Sciatic nerve (tissue), 2 donors: ENCODE measurements at regions not wholly inside any gene's neighbourhood (a gene's known extent, or its start where the extent isn't known, plus 50 kb on each side); places are given as distances from the start of the nearest gene placed in this dataset.
"Not testable (repeated sequence)": the region's sequence is repeated elsewhere in the genome, so short reads cannot be mapped to it uniquely, and the experiment has no call there.

Source experiments
- ATAC-seq: fragments of 200-7000 bp; cut with Tn5 transposase; one replicate; pipeline ENCODE4 v1.9.1; 2020; ENCODE audit warnings: mild to moderate bottlenecking, moderate library complexity
- DNase-seq: peaks from one replicate; pipeline ENCODE4 v3.0.0-alpha.2; 2020; ENCODE audit warnings: low spot score
- intact Hi-C: fragments of 100-400 bp; cut with DNase I; formaldehyde crosslinking; loops from one replicate; pipeline ENCODE4 v1.14.2; 2022
- donor health status: DM: no; HTN: no; CAD: no.
- donor health status: DM: no; HTN: no; CAD: no.

DNA sequence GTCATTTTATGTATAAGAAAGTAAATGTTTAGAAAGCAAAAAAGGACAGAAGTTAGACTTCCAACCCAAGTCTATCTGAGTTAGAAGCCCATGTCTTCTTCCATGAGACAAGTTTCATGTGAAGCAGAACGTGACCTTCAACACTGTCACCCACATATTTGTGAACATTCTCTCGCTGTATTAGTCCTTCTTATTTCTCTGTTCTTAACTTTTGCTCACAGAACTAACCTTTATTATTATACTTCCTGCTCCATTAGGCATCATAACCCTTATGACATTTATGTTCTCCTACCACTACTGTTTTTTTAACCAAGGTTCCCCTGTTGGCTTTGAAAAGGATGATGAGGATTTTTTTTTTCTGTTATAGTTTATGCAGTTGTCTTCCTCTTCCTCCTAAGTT is 238.8 kb downstream of the ZNF608 start:
- intact Hi-C loops: no loop called here
- no peak for ATAC-seq
- DNase-seq: no peak

DNA sequence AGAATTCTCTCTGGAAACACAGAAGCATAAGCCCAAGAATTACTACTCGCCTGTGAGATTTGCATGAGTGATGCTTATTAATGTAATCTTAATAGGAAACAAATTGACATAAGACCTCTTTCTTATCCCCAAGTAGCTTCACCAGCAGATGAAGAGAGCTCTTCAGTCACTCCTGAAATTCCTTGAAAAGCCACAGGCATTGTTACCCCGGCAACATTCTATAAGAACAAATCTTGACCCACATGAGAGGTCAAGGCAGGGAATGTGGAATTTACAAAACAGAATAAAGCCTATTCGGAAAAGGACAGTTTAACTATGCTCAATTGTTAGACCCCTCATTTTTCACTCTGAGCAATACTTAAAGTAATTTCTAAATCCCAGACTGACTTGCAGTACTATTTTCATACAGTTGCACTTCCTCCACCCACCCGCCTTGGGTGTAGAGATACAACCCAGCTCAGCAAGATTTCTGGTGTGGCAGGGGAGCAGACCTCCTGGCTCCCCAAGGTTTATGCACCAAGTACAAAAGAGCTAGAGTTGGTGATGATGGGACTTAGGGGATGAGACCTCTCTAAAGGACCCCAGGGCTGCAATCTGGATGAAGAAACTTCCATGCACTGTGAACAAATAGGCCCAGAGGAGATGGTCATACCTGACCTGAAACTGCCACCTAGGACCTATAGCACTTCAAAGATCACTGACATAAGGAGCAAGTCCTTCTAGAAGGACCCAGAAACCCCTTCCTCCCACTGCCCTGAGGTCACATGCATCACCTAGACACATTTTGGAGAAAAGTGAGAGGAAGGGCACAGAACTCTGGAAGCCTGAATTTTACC is 242.1 kb downstream of the ZNF608 start:
- no peak for ATAC-seq
- no peak for DNase-seq
- intact Hi-C loops: no loop called here

DNA sequence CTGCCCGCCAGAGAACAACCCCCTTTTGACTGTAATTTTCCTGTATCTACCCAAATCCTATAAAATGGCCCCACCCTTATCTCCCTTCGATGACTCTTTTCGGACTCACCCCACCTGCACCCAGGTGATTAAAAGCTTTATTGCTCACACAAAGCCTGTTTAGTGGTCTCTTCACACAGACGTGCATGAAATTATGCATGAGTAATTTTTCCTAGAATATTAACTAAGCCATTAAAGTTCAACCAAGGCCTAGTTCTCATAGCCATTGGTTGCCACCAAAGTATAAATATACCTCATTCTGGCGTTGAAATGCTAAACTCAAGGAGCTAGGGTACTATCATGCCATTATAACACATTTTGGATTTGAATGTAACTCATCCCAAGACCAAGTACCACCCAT is 243.9 kb downstream of the ZNF608 start:
- no peak for DNase-seq

DNA sequence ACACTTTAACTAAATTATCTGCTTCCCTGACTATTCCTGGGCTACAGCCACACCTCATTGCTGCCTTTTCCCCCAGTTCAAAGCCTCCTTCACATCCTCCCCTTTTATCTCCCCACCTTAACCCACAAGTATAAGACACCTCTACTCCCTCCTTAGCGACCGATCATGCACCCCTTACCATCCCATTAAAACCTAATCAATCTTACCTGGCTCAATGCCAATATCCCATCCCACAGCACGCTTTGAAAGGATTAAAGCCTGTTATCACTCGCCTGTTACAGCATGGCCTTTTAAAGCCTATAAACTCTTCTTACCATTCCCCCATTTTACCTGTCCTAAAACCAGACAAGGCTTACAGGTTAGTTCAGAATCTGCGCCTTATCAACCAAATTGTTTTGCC is 246.6 kb downstream of the ZNF608 start:
- DNase-seq, ATAC-seq, intact Hi-C loops: not testable (repeated sequence)

More for the DNA sequence above, 243.9 kb downstream of the ZNF608 start:
- intact Hi-C loops: no loop called here
- no peak for ATAC-seq

DNA sequence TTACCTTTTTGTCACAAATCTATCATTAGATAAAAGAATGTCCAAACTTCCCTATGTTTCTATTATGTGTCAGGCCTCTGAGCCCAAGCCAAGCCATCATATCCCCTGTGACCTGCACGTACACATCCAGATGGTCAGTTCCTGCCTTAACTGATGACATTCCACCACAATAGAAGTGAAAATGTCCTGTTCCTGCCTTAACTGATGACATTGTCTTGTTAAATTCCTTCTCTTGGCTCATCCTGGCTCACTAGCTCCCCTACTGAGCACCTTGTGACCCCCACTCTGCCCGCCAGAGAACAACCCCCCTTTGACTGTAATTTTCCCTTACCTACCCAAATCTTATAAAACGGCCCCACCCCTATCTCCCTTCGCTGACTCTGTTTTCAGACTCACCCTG is 249.5 kb downstream of the ZNF608 start:
- ATAC-seq, intact Hi-C loops, DNase-seq: not testable (repeated sequence)

DNA sequence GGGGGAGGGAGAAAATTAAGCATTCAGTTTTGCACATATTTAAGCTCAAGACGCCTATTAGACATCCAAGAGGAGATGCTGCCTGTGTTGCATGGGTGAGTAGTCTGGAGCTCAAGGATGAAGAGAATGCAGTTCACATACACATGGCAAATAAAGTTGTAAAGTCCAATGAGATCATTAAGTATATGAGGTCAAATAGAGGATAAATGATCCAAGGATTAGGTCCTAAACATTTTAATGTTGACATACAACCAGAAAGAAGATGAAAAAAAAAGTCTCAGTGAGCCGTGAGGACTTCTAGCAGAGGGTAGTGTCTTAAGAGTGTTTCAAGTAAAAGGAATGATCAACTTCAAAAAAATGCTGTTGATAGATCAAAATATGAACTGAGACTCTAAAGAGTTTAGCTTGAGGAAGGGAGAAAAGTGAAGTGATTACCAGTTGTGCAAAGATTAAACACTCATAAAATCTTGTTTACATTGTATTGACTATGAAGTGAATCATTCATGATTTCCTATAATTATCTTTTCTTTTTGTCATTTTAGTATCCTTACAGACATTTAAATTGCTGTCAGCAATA is 251.8 kb downstream of the ZNF608 start:
- no peak for ATAC-seq
- intact Hi-C loops: no loop called here

DNA sequence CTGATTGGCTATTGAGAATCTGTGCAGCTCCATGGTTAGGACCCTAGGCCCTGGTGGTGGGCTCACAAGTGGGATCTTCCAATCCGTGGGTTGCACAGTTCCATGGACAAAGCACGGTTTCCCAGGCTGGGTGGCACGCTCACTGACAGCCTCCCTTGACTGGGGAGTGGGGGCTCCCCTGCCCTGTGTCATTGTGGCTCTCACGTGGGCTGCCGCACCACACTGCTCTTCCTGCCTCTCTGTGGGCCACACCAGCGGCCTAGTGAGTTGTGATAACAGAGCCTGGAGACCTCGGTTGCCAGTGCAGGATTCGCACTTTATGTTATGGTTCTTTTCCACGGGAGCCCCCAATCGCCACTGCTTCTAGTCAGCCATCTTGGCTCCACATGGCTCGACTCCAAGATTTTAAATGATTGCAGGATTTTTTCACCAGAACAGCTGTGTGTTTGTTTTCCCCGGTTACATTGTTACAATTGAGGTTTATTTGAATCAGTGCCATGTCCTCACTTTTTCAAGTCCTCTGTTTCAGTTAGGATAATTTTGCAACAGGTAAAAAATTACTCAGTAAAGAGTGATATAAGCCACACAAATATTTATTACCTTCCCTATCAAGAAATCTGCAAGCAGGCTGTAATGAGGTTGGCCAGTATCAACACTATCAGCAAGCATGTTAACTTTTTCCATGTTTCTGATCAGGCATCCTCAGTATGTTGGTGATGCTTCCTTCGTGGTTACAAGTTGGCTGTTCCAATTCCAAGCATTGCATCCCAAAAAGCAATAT is 253.8 kb downstream of the ZNF608 start:
- DNase-seq: no peak
- ATAC-seq: no peak
- intact Hi-C loops: no loop called here

More for the DNA sequence above, 251.8 kb downstream of the ZNF608 start:
- no peak for DNase-seq

DNA sequence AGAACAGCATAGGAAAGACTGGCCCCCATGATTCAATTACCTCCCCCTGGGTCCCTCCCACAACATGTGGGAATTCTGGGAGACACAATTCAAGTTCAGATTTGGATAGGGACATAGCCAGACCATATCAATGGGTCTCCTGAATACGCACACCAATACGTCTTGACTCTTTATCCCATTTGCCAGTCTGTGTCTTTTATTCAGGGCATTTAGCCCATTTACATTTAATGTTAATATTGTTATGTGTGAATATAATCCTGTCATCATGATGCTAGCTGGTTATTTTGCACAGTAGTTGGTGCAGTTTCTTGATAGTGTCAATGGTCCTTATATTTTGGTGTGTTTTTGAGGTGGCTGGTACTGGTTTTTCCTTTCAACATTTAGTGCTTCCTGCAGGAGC is 256.1 kb downstream of the ZNF608 start:
- DNase-seq, intact Hi-C loops, ATAC-seq: not testable (repeated sequence)

DNA sequence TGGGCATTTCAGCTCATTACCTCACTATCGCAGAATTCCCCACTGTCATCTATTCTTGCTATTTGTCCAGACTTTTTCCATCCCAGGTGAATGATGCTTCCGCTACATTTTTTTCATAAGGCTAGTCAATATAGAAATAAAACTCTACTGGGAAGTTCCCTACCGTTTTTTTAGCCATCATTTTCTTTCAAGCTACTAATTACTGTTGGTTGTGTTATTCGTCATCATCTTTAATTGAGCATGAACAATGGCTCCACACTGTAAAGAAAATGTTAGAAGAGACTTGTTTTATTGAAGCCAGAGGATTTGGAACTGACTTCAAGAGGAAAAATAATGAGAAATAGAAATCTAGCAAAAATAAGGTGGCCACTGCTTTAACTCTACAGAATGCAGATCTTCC is 265.0 kb downstream of the ZNF608 start:
- DNase-seq (no peak), ATAC-seq (no peak)
- intact Hi-C loops: no loop called here

DNA sequence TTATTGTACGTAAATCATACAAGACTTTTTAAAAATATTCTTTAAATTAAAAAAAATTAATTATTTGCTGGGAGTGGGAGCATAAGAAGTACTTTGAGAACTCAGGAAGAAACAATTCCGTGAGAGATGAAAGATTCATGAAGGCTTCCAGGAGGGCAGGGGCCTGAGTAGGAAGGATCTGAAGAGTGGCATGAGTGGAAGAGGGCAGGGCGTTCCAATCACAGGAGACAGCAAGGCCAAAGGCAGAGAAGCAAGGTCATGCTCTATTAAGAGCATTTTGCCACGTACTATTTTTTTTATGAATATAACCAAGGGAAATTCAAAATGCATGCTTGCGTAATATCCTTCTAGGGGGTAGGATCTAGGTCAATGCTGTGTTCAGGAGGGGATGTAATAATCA is 265.5 kb downstream of the ZNF608 start:
- no peak for ATAC-seq

DNA sequence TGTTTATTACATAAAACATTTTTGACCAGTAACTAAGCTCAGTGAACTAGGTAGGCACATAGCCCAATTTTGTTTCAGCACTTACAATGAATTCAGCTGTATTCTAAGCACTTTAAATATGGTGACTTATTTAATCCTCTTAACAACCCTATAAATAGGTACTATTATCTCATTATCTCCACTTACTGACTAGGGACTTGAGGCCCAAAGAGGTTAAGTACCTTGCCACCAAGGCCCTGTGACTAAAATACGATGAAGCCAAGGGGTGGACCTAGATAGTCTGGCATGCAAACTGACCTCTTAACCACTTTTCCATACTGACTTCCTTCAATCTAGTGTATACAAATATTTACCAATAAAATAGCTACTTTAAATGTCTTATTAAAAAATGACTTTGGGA is 266.4 kb downstream of the ZNF608 start:
- DNase-seq (no peak), ATAC-seq (no peak)
- intact Hi-C loops: no loop called here

More for the DNA sequence above, 265.5 kb downstream of the ZNF608 start:
- intact Hi-C loops: no loop called here
- DNase-seq: no peak

DNA sequence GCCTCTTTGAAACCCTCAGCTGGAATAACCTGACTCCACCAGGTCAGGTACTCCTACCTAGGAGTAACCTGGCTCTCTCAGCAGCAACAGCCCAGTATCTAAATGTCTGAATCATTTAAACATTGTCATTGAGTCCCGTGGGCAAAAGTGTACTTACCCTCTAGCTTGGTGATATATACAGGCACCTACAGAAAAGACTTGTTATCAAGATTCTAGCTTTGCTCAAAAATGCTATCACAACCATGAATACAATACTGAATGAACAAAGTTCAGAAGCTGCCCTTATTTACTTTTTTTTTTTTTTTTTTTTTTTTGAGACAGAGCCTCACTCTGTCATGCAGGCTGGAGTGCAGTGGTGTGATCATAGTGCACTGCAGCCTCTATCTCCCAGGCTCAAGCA is 268.2 kb downstream of the ZNF608 start:
- DNase-seq: no peak
- no peak for ATAC-seq
- intact Hi-C loops: no loop called here

DNA sequence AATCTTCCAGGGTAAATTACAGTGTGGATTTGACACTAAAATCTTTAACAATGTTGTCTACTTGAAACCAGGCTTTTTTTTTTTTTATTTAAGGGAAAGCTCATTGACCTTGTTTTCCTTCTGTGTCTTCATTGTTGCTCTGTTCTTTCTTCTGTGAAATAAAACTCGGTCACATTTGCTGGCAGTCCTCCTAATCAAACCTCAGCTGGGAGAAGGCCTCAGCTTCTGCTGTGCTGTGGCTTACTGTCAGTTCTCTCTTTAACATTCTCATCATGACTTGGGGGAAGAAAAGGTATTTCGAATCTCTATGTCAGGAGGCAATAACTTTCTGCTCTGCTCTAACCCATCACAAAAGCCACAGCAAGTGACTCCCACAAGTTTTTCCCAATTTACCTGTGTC is 268.9 kb downstream of the ZNF608 start:
- ATAC-seq: no peak
- intact Hi-C loops: no loop called here
- no peak for DNase-seq

DNA sequence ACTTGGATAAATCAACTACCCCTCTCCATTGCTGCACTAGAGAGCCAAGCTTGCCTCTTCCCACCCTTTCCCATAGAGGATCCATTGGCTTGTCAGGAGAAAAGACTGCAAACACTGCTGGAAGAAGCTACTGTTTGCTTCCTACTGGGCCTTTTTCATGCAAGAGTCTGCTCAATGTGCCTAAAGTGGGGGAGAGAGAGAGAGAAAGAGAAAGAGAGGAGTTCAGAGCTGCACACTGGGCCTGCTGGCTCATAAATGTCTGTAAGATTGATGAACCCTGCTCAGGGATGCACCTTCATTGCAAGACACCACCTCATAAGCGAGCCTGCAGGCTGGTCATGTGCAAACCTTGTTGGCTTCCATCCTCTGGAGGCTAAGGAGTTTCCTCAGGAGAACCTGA is 269.4 kb downstream of the ZNF608 start:
- intact Hi-C loops: no loop called here
- DNase-seq: no peak
- ATAC-seq: no peak

DNA sequence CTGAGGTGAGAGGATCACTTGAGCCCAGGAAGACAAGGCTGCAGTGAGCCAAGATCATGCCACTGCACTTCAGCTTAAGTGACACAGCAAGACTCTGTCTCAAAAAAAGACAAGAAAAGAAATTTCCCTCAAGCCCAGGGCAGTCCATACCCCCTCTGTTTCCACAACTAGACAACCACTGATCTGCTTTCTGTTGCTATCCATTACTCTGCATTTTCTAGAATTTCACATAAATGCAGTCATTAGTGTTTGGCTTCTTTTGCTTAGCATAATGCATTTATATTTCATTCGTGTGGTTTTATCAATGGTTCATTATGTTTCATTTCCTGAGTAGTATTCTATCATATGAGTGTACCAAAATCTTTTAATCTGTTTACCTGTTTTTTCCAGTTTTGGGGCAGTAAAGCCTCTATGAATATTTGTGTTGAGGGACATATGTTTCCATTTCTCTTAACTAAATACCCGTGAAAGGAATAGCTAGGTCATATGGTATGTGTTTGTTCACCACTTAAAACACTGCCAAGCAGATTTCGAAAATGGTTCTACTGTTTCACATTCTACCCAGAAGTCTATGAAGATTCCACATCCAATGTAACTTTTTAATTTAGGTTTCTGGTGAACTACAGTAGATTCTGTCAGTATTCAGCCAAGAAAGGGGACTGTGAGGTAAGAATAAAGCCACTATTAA is 271.8 kb downstream of the ZNF608 start:
- ATAC-seq: no peak
- no peak for DNase-seq
- intact Hi-C loops: no loop called here

DNA sequence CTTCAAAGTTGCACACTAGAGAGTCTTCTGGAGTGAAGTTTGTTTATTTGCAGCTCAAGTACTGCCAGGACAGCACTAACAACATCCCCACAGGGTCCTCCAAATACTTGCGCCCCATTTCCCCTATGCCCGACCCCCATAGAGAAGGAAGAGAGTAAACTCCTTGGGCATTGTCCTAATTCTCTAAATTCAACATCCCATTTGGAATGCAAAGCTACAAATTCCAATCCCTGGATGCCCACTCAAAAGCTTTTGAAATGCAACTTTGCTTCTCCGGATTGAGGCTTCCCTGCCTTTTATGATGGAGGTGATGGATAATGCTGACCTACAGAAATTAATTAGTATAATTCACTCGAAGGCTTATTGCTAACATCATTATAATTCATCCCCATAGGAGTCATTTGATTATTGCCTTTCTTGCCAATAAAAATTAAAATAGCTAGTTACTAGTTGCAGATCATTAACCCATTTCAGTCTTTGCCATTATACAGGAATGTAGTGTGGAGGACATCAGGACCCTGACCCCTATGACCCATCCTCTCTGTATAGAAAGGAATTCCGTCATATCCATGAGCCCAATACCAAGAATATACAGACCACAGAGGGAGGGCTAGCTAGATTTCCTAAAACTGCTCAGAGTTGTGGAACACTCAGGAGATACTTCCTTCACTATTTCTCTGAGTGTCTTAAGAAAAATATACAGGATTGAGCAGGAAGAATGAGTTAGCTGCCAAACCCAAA is 277.6 kb downstream of the ZNF608 start:
- no peak for ATAC-seq
- no peak for DNase-seq
- intact Hi-C loops: no loop called here

DNA sequence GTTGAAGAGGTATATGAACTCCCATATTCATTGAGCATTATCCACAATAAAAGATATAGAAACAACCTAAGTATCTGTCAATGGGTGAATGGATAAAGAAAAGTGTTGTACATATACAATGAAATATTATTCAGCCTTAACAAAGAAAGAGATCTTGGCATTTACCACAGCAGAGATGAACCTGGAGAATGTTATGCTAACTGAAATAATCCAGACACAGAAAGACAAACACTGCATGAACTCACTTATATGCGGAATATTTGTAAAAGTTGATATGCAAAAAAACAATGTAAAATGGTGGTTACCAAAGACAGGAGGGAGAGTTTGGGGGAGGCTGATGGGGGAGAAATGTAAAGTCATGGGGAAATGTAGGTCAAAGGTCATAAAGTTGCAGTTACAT is 278.7 kb downstream of the ZNF608 start:
- DNase-seq: no peak
- intact Hi-C loops: no loop called here
- ATAC-seq: no peak

DNA sequence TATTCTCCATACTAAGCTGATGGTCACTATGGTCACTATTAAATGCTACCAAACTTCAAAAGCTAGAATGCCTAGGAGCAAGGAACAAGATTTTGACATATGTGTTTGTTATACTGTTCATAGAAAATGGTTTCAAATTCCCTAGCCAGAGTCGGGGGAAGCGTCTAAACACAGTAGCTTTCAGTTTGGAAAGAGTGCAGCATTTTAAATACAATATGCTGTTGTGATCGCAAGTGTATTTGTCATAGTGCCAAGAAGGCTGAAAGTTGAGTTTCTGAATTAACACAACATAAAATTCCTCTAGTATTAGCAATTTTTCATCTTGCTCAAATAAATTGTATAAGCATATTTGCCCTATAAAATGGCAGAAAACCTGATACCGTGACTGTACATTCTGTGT is 280.4 kb downstream of the ZNF608 start:
- DNase-seq (no peak), ATAC-seq (no peak)
- intact Hi-C loops: no loop called here

DNA sequence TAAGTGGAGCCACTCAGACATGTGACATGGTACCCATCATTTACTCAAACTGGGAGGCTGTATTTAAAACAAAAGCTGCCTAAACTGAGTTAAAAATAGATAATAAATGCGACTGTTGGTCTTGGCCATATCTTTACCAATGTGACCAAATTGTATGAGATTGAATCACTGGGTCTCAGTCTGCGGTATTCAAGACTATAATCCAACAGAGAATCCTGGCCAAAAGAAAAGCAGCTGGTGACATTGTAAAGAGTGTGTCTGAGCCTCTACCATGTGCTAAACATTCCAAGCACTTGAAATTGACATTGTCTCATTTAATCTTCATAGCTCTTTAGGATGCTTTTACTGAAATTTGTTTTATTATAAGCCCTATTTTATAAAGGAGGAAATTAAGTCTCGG is 282.6 kb downstream of the ZNF608 start:
- ATAC-seq: no peak
- DNase-seq: no peak
- intact Hi-C loops: no loop called here
